DOHH2 (cell line): ENCODE measurements at regions not wholly inside any gene's neighbourhood (a gene's known extent, or its start where the extent isn't known, plus 50 kb on each side); places are given as distances from the start of the nearest gene placed in this dataset.

Experiments
- H3F3A ChIP-seq: fragments of 200-600 bp; sonication (generic), shearing (Covaris generic); 2 replicates; pipeline ENCODE4 v1.6.0; 2016; ENCODE audit warnings: antibody characterized with exemption, mild to moderate bottlenecking; ENCODE audit not compliant: control insufficient read depth, insufficient read depth
- H3K27ac ChIP-seq: fragments of 200-600 bp; sonication (generic); 2 replicates; pipeline ENCODE4 v1.5.1; 2014; ENCODE audit warnings: low read depth, mild to moderate bottlenecking, low read length, moderate library complexity
- H3K27me3 ChIP-seq: fragments of 200-600 bp; sonication (generic); 2 replicates; pipeline ENCODE4 v1.6.1; 2014; ENCODE audit warnings: mild to moderate bottlenecking, low read length, mixed read lengths; ENCODE audit not compliant: control insufficient read depth
- H3K36me3 ChIP-seq: fragments of 200-600 bp; sonication (generic); 2 replicates; pipeline ENCODE4 v1.6.1; 2014; ENCODE audit warnings: mild to moderate bottlenecking, low read length, moderate library complexity, mixed read lengths; ENCODE audit not compliant: control insufficient read depth
- H3K4me1 ChIP-seq: fragments of 200-600 bp; sonication (generic); 2 replicates; pipeline ENCODE4 v1.6.1; 2014; ENCODE audit warnings: mild to moderate bottlenecking, low read length, mixed read lengths; ENCODE audit not compliant: control insufficient read depth
- H3K4me2 ChIP-seq: fragments of 200-600 bp; sonication (generic); 2 replicates; pipeline ENCODE4 v1.6.0; 2014; ENCODE audit warnings: mild to moderate bottlenecking, low read length, moderate library complexity
- H3K4me3 ChIP-seq: fragments of 200-600 bp; sonication (generic); 2 replicates; pipeline ENCODE4 v1.5.1; 2014; ENCODE audit warnings: mild to moderate bottlenecking, low read length, mixed read lengths
- H3K79me2 ChIP-seq: fragments of 200-600 bp; sonication (generic); 2 replicates; pipeline ENCODE4 v1.6.1; 2014; ENCODE audit warnings: mild to moderate bottlenecking, low read length, mixed read lengths; ENCODE audit not compliant: control insufficient read depth
- H3K9me2 ChIP-seq: fragments of 200-600 bp; sonication (generic); replicated peaks from 2 replicates; pipeline ENCODE4 v1.6.1; 2014; ENCODE audit warnings: mild to moderate bottlenecking, low read length, mixed read lengths; ENCODE audit not compliant: control insufficient read depth
- H3K9me3 ChIP-seq: fragments of 200-600 bp; sonication (generic); 2 replicates; pipeline ENCODE4 v1.6.1; 2014; ENCODE audit warnings: antibody characterized with exemption, low read length, mixed read lengths; ENCODE audit not compliant: control insufficient read depth, insufficient read depth
- H4K20me1 ChIP-seq: fragments of 200-600 bp; sonication (generic); 2 replicates; pipeline ENCODE4 v1.6.0; 2014; ENCODE audit warnings: low read depth, mild to moderate bottlenecking, antibody characterized with exemption, low read length, moderate library complexity; ENCODE audit not compliant: control insufficient read depth, insufficient read depth
- CTCF ChIP-seq: fragments of 200-600 bp; sonication (generic); IDR thresholded peaks from one replicate; pipeline ENCODE4 v1.5.1; 2014; ENCODE audit warnings: antibody characterized with exemption, mild to moderate bottlenecking, low read depth, low read length; ENCODE audit not compliant: poor library complexity, severe bottlenecking
- EZH2phosphoT487 ChIP-seq: fragments of 200-600 bp; sonication (generic); IDR thresholded peaks from 2 replicates; pipeline ENCODE4 v1.6.1; 2017; ENCODE audit warnings: borderline replicate concordance, mild to moderate bottlenecking, antibody characterized with exemption, low read length, moderate library complexity, mixed read lengths

- TF ChIP-seq CTCF (no peak), EZH2phosphoT487 (no peak)
- no peaks in the 10 kb centered on the region for H3K9me2 ChIP-seq
- no peaks in the 10 kb centered on the region for H3K27me3 ChIP-seq
Measured at GRCh38 chr2:164141271-164141670, 405.5 kb upstream of the FIGN start.

GRCh38 chr2:164138750-164139149 lies 402.9 kb upstream of the FIGN start:
- no peak overlapping the region for H3K27ac ChIP-seq
- no peaks in the 10 kb centered on the region for H3K9me2 ChIP-seq
- no peaks in the 10 kb centered on the region for H3K36me3 ChIP-seq
- H3F3A ChIP-seq, result no peaks in the 10 kb centered on the region
- no peaks in the 10 kb centered on the region; the same call in 1 of the 2 replicates for H3K9me3 ChIP-seq
- no peaks in the 10 kb centered on the region for H3K4me1 ChIP-seq
- TF ChIP-seq EZH2phosphoT487 (no peak), CTCF (no peak)
- H4K20me1 ChIP-seq, result no peaks in the 10 kb centered on the region
- H3K27me3 ChIP-seq, result no peaks in the 10 kb centered on the region
- H3K79me2 ChIP-seq, result no peaks in the 10 kb centered on the region
- H3K4me2 ChIP-seq, result no peak overlapping the region
- H3K4me3 ChIP-seq, result no peak overlapping the region

More at GRCh38 chr2:164141271-164141670, 405.5 kb upstream of the FIGN start:
- Histone ChIP-seq H3K36me3 (no peaks in the 10 kb centered on the region), H3K79me2 (no peaks in the 10 kb centered on the region), H3K4me1 (no peaks in the 10 kb centered on the region), H3K27ac (no peak overlapping the region), H3F3A (no peaks in the 10 kb centered on the region), H3K9me3 (no peaks in the 10 kb centered on the region; the same call in 1 of the 2 replicates), H4K20me1 (no peaks in the 10 kb centered on the region), H3K4me2 (no peak overlapping the region), H3K4me3 (no peak overlapping the region)

GRCh38 chr2:164134336-164134735 lies 398.5 kb upstream of the FIGN start:
- Histone ChIP-seq H3K79me2 (no peaks in the 10 kb centered on the region), H3K9me2 (no peaks in the 10 kb centered on the region), H3K27me3 (no peaks in the 10 kb centered on the region), H3K4me3 (no peak overlapping the region), H3K4me2 (no peak overlapping the region), H3K9me3 (no peaks in the 10 kb centered on the region), H3K27ac (no peak overlapping the region), H3K4me1 (no peaks in the 10 kb centered on the region), H3K36me3 (no peaks in the 10 kb centered on the region), H3F3A (no peaks in the 10 kb centered on the region), H4K20me1 (no peaks in the 10 kb centered on the region)
- TF ChIP-seq EZH2phosphoT487, result no peak
- TF ChIP-seq CTCF, result no peak
